CD4-positive, alpha-beta T cell treated with Interleukin-21 for 1 hour (primary cell): ENCODE measurements at regions not wholly inside any gene's neighbourhood (a gene's known extent, or its start where the extent isn't known, plus 50 kb on each side); places are given as distances from the start of the nearest gene placed in this dataset.
"Not testable (repeated sequence)": the region's sequence is repeated elsewhere in the genome, so short reads cannot be mapped to it uniquely, and the experiment has no call there.

ENCODE experiments used
- DNase-seq: peaks from one replicate; pipeline ENCODE4 v3.0.0-alpha.2; 2020

DNA sequence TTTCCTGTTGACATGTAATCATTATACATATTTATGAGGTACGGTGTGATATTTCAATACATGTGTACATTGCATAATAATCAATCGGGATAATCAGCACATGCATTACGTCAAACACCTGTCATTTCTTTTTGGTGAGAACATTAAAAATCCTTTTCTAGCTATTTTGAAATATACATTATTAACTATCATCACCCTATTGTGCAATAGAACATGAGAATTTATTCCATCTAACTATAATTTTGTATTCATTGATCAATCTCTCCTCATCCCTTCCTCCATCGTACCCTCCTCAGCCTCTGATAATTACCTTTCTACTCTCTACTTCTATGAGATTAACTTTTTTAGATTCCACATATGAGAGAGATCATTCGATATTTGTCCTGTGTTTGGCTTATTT is 170.9 kb upstream of the GHR start:
- DNase-seq, result no peak

GRCh38 chr5:42259914-42260313 is 163.3 kb upstream of the GHR start:
- DNase-seq, result not testable (repeated sequence)

DNA sequence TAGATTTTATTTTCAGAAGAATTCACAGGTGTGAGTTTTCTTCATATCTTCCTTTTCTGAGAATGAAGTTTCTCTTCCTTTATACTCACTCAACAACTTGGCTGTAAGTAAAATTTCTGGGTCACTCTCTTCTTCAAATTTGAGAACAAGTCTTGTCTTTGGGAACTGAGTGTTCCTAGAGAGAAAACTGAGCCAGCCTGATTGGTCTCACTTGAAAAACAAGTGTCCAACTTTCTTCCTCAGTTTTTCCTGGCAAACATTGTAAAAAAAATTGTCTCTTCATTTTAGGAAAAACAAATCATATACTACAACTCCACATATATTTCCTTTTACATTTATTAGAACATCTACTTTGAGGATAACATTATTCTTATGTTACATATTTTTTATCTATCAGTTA is 156.1 kb upstream of the GHR start:
- no peak for DNase-seq

GRCh38 chr5:42268170-42268569 is 155.1 kb upstream of the GHR start:
- DNase-seq, result not testable (repeated sequence)

DNA sequence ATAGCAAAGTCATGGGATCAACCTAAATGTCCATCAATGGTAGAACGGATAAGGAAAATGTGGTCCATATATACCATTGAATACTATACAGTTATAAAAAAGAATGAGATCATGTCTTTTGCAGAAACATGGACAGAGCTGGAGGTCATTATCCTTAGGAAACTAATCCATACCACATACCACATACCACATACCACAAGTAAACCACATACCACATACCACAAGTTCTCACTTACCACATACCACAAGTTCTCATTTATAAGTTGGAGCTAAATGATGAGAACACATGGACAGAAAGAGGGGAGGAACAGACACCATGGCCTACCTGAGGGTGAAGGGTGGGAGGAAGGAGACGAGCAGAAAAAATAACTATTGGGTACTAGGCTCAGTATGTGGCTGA is 154.6 kb upstream of the GHR start:
- DNase-seq, result no peak

DNA sequence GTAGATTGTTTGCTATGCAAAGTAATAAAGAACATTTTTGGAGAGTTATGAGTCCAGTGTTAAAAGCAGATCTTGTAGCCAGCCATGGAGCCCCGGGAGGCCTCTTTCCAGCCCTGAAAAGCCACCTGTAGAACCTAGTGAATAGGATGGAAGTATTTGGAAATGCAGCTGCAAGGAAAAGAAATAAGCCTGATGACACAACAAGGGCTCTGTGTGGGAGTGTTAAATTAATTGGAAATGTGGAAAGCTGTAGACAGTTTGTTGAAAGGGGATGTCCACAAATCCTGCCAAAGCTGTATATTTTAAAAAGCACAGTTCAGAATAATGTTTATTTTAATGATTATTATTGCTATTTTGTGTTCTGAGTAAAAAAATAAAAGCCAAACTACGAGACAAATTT is 152.5 kb upstream of the GHR start:
- no peak for DNase-seq

- no peak for DNase-seq
Measured at GRCh38 chr5:42274913-42275312, 148.3 kb upstream of the GHR start.

DNA sequence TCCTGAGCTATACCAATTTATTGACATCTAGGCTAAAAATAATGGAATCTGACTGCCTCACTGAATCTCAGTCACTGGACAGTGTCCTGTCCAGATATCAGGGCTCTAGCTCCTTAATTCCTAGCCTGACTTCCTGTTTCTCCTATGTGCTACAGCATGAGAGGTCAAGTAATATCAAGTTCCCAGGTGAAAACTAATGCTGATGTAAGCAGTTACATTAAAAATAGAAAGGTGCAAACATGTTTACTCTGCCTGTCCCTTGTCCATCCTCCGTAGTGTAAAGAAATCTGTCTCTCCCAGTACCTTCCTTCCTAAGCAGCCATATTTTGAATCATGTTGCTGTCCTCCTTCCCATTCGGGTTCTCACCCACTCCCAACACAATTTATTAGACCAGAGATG is 145.9 kb upstream of the GHR start:
- DNase-seq, result no peak

DNA sequence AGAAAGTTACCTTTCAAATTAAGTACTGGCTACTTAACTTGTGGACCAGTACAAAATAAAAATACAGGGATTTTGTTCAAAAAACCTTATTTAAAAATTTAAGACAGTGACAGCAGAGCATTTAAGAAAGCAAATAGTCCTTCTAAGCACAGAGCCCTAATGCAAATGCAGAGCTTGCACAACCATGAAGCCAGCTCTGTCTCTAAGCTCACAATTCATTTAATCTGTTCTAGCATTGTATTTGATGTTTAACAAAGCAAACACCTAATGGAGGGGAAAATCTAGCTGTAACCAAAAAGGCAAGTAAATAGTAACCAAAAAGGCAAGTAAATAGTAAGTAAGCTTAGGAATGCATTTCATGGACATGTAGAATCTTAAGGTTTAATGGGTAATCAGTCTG is 138.7 kb upstream of the GHR start:
- no peak for DNase-seq

GRCh38 chr5:42285230-42285629 is 138.0 kb upstream of the GHR start:
- DNase-seq, result no peak

DNA sequence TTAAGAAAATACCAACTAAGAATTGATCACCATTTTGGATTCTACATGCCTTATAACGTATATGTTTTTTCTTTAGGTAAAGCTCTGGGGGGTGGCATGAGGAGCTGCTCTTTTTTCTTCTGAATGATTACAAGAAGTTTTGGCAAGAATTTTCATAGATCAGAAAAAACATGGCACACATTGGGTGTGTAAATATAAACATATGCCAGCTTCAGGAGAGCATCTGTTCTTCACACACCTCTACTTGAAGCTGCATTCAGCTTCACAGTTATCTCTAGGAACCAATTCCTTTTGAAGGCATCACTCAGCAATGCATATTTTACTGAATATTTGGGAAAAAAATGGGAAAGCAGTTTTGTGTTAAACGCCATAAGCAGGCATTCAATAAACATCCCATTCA is 122.7 kb upstream of the GHR start:
- DNase-seq, result no peak

DNA sequence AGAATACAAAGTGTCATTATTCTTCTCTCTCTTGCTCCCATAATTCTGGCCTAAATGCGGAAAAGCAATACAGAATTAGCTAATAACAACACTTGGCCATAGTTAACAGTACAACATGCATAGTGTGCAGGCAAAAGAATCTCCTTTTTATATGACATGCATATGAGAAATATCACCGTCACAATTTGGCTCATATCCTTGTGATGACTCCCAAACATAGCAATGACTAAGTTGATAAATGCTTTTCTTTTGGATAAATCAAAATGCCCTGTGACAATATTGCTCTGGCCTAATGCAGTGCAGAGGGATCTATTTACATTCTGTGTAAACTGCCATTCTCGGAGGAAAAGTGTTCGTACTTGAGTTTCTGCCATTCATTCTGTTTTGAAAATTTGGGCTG is 121.9 kb upstream of the GHR start:
- no peak for DNase-seq

DNA sequence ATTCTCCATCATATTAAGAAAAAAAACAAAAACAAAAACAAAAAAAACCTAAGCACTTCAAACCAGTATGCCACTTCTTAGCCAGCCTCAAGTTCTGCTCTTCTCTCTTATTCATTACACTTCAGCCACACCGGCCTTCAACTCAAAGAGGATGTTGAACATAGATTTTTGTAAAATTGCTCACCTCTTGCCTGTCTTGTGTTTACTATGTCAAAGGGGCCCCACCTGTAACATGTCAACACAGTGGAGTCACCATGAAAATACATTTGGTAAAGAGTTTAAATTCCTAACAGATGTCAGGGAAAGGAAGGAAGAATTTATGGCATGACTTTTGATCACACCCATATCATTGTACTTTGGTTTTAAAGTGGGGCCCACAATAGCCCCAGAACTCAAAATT is 121.1 kb upstream of the GHR start:
- no peak for DNase-seq

DNA sequence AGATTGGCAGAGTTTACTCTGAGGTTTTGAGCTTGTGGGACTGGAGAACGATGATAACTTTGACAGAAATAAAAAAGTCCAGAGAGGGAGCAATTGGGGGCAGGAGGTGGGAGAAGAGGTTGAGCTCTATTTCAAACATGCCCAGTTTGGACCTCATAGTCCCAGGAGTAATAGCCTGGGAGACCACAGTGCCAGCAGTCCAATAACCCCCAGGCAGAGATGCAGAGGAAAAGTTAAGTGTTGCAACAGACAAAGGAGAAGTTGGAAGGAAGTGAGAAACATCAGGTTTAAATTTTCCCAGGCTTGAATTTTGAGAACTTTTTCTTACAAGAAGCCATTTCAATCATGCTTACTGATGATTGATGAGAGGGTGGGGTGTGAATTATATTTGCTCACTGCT is 117.0 kb upstream of the GHR start:
- DNase-seq, result no peak

DNA sequence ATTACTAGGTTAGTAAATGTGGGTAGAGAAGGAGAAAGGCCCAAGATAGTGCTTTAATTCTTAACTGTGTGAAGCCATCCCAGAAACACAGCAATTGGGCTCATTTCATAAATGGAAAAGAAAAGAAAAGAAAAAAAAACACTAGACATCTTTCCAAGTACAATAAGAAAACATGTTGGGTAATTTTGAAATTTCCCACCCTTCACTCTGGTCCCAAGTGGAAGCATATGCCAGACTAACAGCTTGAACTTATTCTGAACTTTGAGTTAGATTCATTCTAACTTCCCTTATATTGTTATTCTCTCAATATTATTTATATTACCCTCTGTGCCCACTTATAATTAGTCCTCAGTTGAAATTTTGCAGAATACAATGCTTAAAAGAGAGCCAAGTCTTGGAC is 113.4 kb upstream of the GHR start:
- no peak for DNase-seq

DNA sequence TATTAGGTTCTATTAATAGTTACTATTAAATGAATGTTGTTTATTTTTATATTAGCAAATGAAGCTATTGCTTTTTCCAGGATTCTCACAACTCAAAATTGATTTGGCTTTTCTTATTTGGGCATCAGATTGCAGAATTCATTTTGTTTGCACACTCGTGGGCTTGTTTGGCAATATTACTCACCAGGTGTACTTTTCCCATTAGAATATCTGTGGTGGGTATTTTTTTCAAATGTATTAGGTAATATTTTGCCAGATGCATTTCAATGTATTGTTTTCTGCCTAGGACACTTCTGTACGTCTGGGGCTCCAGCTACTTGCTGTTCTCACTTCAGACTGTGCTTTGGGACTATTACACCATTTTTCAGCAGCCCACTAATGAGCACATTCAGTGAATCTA is 108.0 kb upstream of the GHR start:
- DNase-seq, result no peak

DNA sequence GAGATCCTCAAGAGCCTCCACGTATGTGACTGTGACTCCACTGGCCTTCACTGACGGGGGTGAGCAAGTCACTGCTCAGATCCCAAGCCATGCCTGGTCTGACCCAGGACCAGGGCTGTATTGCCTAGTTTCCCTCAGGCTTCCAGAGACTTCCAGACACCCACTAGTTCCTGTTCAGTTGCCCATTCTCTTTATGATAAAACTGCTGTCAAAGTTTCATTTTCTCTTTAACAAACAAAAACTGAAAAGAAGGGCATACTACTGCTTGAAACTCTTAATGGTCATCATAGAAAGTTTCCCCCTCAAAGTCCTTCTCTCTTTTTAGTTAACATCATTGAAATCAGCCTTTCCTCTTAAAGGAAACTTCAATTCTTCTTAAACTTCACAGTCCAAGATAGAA is 105.7 kb upstream of the GHR start:
- DNase-seq, result no peak

- not testable (repeated sequence) for DNase-seq
Measured at GRCh38 chr5:42319546-42319945, 103.7 kb upstream of the GHR start.

DNA sequence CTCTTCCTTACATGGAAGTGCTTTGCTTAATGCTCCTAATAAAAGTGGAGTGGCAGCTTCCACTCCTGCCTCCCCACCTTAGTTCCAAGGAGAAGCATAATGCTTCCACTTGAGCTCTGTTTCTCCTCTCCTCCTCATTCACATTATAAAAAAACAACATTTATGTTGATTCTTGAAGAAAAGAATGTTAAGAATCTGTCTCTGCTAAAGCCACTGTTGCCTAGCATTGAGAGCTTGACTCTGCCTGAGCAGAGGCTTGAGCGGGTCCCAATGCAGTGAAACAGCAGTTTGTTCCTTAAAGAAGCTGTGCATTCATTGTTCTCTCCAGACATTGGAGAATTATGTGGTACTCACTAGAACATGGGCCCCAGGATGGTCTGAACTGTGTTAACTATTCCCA is 101.5 kb upstream of the GHR start:
- DNase-seq, result no peak

DNA sequence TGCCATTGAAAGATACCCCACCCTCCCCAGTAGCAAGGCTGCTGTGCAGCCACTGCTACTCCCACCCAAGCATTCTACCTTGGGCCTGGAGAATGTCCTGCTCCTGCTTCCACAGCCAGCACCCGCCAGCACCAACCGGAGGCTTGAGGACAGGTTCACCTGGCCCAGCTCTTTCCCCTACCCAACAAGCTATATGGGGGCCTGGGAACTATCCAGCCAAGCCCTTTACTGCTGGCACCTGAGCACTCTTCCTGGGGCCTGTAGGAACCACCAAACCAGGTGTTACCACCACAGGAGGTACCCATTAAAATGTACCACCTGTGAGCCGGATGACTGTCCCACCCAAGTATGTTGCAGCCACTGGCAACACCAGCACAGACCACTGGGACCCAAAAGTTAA is 86.1 kb upstream of the GHR start:
- no peak for DNase-seq

DNA sequence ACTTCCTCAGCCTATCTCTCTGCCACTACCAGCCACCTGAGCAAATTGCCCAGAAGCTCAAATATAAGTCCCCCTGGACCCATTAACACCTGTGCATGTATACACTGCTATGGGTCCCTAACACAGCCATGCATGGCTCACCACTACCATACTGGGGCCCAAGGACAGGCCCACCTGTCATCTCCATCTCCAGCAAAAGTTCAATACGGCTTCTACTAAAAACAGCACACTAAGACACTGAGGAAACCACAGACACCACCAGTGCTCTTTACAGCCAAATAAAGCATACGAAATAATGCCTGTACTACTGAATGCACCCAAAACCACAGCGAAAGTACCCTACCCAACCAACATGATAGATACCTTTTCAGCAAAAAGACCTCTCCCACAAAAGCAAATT is 85.6 kb upstream of the GHR start:
- DNase-seq, result no peak

- no peak for DNase-seq
Measured at GRCh38 chr5:42338136-42338535, 85.1 kb upstream of the GHR start.

DNA sequence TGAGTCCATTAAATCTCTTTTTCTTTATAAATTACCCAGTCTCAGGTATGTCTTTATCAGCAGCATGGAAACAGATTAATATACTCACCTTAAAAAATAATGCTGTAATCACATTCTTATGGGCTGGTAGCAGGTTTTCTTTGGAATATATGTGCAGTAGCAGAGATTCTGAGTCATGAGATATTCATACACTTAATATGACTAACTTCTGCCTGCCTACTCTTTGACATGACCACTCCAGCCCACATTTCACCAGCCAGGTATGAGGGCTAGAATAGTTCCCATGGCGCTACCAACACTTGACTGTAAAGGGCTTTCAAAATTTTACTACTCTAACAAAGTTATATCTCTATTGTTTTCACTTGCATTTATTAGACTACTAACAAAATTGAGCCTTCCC is 74.1 kb upstream of the GHR start:
- no peak for DNase-seq

GRCh38 chr5:42351956-42352355 is 71.3 kb upstream of the GHR start:
- no peak for DNase-seq

- no peak for DNase-seq
Measured at GRCh38 chr5:42360056-42360455, 63.2 kb upstream of the GHR start.

- no peak for DNase-seq
Measured at GRCh38 chr5:42360616-42361314, 62.5 kb upstream of the GHR start.
